Esophagus muscularis mucosa (tissue), 4 donors: ENCODE measurements at regions not wholly inside any gene's neighbourhood (a gene's known extent, or its start where the extent isn't known, plus 50 kb on each side); places are given as distances from the start of the nearest gene placed in this dataset.
A peak's percentile ranks its signal among the peaks of the same experiment; 100 is the strongest.

ENCODE experiments used
- DNase-seq: peaks from one replicate; pipeline ENCODE4 v3.0.0-alpha.2; 2017; ENCODE audit errors: extremely low spot score
- H3K27ac ChIP-seq, 4 donors: fragments of 200-600 bp; sonication (generic); replicated peaks in 1 of 4; 1 replicate in 3 of 4; 2 replicates in 1 of 4; pipeline ENCODE4 v1.5.1; 2016 to 2019; ENCODE audit warnings: mild to moderate bottlenecking in 1 of 4
- H3K27me3 ChIP-seq, 4 donors: fragments of 200-600 bp; sonication (generic); one replicate each; pipeline versions ENCODE4 v1.5.1 to v1.6.0; 2016 to 2019
- H3K36me3 ChIP-seq, 4 donors: fragments of 200-600 bp; sonication (generic); one replicate each; pipeline ENCODE4 v1.5.1; 2016 to 2019
- H3K4me1 ChIP-seq, 4 donors: fragments of 200-600 bp; sonication (generic); one replicate each; pipeline ENCODE4 v1.5.1; 2016 to 2019
- H3K4me3 ChIP-seq, 4 donors: fragments of 200-600 bp; sonication (generic); 1 replicate in 2 of 4; 2 replicates in 2 of 4; pipeline ENCODE4 v1.5.1; 2016 to 2019; ENCODE audit warnings: mild to moderate bottlenecking in 4 of 4, moderate library complexity in 1 of 4
- H3K9me3 ChIP-seq, 4 donors: fragments of 200-600 bp; sonication (generic); 1 replicate in 3 of 4; 2 replicates in 1 of 4; pipeline ENCODE4 v1.5.1; 2016 to 2019
- EP300 ChIP-seq: sonication (generic); formaldehyde crosslinking; IDR thresholded peaks from one replicate; pipeline ENCODE4 v1.6.1; 2017; ENCODE audit warnings: antibody characterized with exemption
- POLR2A ChIP-seq: fragments of 450-650 bp; IDR thresholded peaks from one replicate; pipeline ENCODE4 v1.6.1; 2017; ENCODE audit warnings: antibody characterized with exemption, moderate library complexity, mild to moderate bottlenecking, low read depth
- POLR2AphosphoS5 ChIP-seq, 2 donors: sonication (generic); formaldehyde crosslinking; IDR thresholded peaks; one replicate each; pipeline ENCODE4 v1.6.1; 2017; ENCODE audit warnings: antibody characterized with exemption in 2 of 2
- WGBS: methylation state at CpG from one replicate; pipeline ENCODE4 v1.1.5; 2018; 5-methylcytosine and 5-hydroxymethylcytosine counted together
- intact Hi-C: fragments of 100-400 bp; cut with DNase I; formaldehyde crosslinking; loops from one replicate; pipeline ENCODE4 v1.15.1; 2023
- TF ChIP-seq, protein P1 (sequence below), 3 experiments: fragments of 200-600 bp in 2 of 3; fragments of 450-650 bp in 1 of 3; sonication (generic) in 2 of 3; IDR thresholded peaks; one replicate each; pipeline ENCODE4 v1.5.1; 2017 to 2019; ENCODE audit warnings: antibody characterized with exemption in 3 of 3, mild to moderate bottlenecking in 2 of 3, moderate library complexity in 1 of 3

DNA sequence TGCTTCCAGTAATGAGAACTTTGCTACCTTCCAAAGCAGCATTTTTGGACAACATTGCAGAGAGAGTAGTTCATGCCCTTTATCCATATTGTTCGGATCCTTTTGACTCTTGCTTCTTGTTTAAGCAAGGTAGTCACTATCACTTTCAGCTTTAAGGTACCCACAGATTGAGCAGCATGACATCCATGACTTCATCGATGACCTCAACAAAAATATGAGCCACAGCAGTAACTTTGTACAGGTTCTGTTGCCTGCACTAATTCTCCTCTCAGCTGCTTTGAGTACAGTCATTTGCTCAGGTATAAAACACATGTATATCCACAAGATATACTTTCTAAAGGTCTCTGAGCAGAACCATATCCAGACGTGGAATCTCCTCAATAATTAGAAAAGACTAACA is 546.3 kb downstream of the SOX6 start:
- H3K9me3 ChIP-seq: peaks cover 0 to 6% (median 0%) of the 10 kb centered on the region in 4 donors
- H3K27me3 ChIP-seq: no peaks in the 10 kb centered on the region
- WGBS: 83% methylated on average over 3 of the region's 3 CpGs
- TF ChIP-seq, protein P1, sequence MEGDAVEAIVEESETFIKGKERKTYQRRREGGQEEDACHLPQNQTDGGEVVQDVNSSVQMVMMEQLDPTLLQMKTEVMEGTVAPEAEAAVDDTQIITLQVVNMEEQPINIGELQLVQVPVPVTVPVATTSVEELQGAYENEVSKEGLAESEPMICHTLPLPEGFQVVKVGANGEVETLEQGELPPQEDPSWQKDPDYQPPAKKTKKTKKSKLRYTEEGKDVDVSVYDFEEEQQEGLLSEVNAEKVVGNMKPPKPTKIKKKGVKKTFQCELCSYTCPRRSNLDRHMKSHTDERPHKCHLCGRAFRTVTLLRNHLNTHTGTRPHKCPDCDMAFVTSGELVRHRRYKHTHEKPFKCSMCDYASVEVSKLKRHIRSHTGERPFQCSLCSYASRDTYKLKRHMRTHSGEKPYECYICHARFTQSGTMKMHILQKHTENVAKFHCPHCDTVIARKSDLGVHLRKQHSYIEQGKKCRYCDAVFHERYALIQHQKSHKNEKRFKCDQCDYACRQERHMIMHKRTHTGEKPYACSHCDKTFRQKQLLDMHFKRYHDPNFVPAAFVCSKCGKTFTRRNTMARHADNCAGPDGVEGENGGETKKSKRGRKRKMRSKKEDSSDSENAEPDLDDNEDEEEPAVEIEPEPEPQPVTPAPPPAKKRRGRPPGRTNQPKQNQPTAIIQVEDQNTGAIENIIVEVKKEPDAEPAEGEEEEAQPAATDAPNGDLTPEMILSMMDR (IDR thresholded peaks at IDR 0.05): no peak
- no peak for TF ChIP-seq POLR2A
- no peak for TF ChIP-seq EP300
- no peak for TF ChIP-seq POLR2AphosphoS5 (IDR thresholded peaks at IDR 0.05)
- no peak overlapping the region for H3K27ac ChIP-seq
- DNase-seq: no peak
- intact Hi-C loops: no loop called here
- peaks cover under 1 to 3% (median 2%) of the 10 kb centered on the region in 4 donors for H3K4me1 ChIP-seq
- no peaks in the 10 kb centered on the region for H3K36me3 ChIP-seq
- no peak overlapping the region for H3K4me3 ChIP-seq

DNA sequence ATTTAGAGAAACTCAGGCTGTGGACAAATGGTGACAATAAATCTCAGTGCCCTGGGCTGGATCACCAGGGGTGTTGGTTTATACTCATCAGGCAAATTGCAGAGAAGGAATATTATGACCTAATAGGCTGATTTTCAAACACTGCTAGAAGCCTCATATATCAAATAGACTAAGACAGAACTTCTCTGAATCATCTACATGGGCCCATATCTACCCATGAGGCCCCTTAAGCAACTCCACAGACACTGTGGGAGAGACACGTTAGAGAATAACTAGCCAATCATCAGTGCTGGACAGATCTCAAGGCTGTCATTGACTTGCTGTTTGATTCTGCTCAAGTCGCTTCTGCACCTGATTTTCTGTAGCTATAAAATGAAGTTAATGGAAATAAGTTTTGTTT is 545.8 kb downstream of the SOX6 start:
- DNase-seq: no peak
- Histone ChIP-seq H3K27ac (no peak overlapping the region), H3K36me3 (no peaks in the 10 kb centered on the region), H3K4me1 (peaks cover 5 to 7% (median 6%) of the 10 kb centered on the region in 4 donors), H3K27me3 (no peaks in the 10 kb centered on the region), H3K9me3 (peaks cover 0 to 6% (median 0%) of the 10 kb centered on the region in 4 donors), H3K4me3 (no peak overlapping the region)
- intact Hi-C loops: no loop called here
- WGBS: 66% methylated on average over 2 of the region's 2 CpGs
- TF ChIP-seq, protein P1 (IDR thresholded peaks at IDR 0.05): no peak
- TF ChIP-seq EP300 (no peak), POLR2A (no peak)

DNA sequence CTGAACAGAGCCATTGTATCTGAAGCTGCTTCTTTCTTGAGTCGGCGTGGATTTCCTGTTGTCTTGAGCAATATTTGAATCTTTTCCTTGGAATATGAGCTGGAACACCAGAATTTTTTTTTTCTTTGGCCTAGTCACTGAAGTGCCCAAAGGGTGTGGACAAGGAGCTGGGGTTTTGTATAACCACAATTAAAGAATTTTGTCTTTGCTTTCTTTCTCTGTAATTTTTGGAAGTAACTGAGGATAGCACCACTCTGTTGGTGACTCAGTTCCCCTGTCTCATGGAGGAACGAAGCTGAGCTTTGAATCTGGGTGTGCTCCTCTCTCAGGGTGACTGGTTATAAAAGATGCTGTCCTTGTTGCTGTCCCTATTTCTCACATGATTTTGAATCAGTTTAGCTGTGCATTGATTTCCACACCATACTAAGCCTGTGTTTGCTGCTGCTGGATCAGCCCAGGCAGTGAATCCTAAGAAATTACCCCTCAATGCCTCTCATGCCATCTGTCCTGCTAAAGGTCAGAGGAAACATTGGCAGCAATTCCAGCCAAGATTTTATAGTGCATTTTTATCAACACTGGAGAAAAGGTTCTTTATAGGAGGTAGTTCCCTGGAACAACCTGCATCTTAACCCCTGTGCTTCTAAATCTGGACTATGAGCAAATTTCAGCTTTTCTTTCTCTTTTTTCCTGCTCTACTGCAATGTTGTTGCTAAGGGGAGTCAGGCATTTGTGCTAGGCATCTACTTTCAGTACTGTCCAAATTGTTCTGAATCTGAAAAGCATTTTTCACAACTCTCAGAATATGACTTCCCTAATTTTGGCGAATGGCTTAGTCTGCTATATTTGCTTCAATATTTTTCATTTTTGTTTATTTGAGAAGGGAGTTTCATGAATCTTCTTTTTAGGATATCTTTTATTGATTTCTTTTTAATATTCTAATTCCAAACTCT is 540.8 kb downstream of the SOX6 start:
- peak; percentile 47 for DNase-seq
- Histone ChIP-seq H3K36me3 (no peaks in the 10 kb centered on the region), H3K9me3 (peaks cover 0 to 6% (median 0%) of the 10 kb centered on the region in 4 donors), H3K4me1 (peaks cover 41 to 52% (median 47%) of the 10 kb centered on the region in 4 donors), H3K27me3 (no peaks in the 10 kb centered on the region), H3K27ac (peak overlapping the region; percentile 22 to 75 (median 62)), H3K4me3 (no peak overlapping the region)
- 54% methylated on average over 4 of the region's 4 CpGs for WGBS
- TF ChIP-seq, protein P1 (IDR thresholded peaks at IDR 0.05): no peak
- TF ChIP-seq POLR2AphosphoS5 (IDR thresholded peaks at IDR 0.05) (no peak), POLR2A (no peak), EP300 (no peak)
- intact Hi-C loops: loop anchor here (5.0 kb wide), 1 partner anchor 163 kb away; no protein-coding TSS in a partner anchor

DNA sequence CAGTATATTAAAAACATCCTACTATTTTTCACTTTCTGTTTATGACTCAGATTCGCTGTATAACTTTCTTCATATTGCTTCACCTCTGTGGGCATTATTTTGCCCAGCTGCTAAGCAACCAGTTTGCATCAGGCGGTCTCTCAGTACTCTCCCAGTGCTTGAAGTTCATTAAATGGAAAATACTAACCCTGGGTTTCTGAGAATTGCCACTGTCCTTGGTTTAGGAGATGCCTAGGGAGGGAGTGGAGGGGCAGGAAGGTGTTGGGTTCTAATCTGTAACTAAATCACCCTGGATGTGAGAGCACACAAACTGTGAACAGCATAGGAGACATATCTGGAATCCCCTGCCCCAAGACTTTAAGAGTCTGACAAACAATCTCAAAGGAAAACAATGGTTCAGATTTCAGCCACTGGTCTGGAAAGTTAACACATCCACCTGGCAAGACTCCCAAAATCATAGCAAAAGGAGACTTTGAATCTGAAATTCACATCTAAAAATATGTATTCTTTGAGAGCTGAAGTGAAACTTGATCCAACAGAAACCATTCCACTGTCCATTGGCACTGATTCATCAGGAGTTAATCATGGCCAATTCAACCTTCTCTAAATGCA is 540.0 kb downstream of the SOX6 start:
- Histone ChIP-seq H3K9me3 (peaks cover 0 to 6% (median 0%) of the 10 kb centered on the region in 4 donors), H3K27ac (peak overlapping the region; percentile 58 to 75 (median 68)), H3K36me3 (no peaks in the 10 kb centered on the region), H3K27me3 (no peaks in the 10 kb centered on the region), H3K4me1 (peaks cover 41 to 52% (median 47%) of the 10 kb centered on the region in 4 donors), H3K4me3 (no peak overlapping the region)
- peak; percentile 86 for DNase-seq
- intact Hi-C loops: loop anchor here (5.0 kb wide), 1 partner anchor 164 kb away; no protein-coding TSS in a partner anchor
- 34% methylated on average over 2 of the region's 2 CpGs for WGBS
- TF ChIP-seq POLR2A: no peak
- TF ChIP-seq, protein P1 (IDR thresholded peaks at IDR 0.05): no peak
- TF ChIP-seq EP300: no peak
- peak in 1 of 2 donors; percentile 18 for TF ChIP-seq POLR2AphosphoS5 (IDR thresholded peaks at IDR 0.05)
